ENCODE measurements at regions not wholly inside any gene's neighbourhood (a gene's known extent, or its start where the extent isn't known, plus 50 kb on each side); places are given as distances from the start of the nearest gene placed in this dataset.

DNA sequence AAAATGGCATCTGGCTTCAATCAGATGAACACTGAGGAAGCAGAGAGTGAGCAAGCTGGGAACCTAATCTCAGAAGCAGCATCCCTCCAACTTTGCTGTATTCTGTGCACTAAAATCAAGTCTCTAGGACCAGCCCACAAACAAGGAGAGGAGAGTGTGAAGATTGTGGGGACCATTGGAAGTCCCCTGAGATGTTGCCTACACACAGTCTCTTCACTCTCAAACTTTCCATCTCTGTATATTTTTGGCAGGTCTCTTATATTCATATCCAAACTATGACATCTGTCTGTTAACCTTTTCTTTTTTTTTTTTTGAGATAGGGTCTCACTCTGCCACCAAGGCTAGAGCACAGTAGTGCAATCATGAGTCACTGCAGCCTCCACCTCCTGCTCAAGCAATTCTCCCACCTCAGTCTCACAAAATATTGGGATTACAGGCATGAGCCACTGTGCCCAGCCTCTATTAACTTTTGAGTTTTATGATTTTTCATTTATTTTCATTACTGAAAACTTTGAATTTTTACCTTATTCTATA, 1096.4 kb downstream of the TBC1D22A start:
- no peak for DNase-seq (ENCODE audit: low read depth)

DNA sequence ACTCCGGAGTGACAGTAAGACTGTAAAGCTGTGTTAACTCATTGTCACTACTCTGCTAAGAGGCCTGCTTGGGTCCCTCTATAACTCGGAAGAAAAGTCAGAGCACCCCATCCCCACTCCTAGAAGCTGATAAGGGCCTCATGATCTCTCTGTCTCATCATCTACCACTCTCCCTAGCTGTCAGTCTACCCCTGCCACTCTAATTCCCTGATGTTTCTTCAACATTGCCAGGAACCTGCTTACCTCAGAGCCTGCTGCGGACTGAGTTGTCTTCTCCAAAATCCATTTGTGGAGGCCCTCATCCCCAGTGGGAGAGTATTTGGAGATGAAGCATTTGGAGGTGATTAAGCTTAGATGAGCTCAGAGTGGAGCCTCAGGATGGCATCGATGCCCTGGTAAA, 1092.2 kb downstream of the TBC1D22A start:
- no peak for DNase-seq (ENCODE audit: low read depth)

DNA sequence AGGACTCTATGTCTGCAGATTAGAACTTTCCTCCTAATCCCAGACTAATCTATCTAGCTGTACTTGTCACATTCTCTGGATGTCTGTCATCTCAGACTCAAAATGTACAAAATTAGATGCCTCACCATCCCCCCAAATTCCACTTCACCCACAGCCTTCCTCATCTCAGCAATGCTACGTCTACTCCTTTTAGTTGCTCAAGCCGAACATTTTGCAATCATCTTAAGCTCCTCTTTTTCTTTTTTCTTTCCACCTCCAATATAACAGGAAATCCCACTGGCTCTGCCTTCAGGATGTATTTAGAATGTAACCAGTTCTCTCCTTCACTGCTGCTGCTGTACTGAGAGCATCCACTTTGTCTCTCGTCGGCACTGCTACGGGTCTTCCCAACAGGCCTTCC, 1091.8 kb downstream of the TBC1D22A start:
- DNase-seq (ENCODE audit: low read depth) = no peak

DNA sequence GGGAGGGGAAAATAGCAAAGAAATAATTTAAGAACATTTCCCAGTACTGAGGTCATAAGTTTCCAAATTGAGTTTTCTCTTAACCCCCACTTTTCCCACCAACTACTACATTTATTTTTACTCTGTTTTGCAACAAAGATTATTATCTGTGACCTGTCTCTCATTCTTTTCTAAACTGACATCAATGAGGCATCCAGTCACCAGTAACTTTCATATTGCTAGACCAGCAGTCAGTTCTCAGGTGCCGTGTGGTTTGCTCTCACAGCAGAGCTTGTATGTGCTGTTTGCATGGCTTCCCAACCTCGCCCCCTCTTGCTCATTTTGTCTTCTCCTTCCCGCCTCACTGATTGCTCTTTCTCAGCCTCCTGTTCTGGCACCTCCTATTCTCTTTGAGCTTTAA, 1091.3 kb downstream of the TBC1D22A start:
- no peak for DNase-seq (ENCODE audit: low read depth)

DNA sequence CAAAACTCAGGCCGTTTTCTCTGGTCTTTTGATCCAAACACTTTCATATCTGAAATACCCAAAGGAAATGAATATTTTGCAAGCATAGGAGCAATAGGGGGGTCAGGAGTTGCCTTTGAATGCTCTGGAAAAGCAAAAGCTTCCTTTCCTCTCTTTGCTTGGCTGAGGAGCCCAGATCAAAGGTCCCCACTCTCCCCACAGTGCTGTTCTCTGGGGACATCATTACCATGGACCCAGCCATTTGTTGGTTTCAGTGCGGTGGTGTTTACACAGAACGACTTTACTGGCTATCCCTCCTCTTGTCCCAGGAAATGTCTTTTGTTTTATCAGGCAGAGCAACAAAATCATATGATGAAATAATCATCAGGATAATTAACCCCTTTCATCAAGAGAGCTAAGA, 1089.1 kb downstream of the TBC1D22A start:
- no peak for DNase-seq (ENCODE audit: low read depth)

DNA sequence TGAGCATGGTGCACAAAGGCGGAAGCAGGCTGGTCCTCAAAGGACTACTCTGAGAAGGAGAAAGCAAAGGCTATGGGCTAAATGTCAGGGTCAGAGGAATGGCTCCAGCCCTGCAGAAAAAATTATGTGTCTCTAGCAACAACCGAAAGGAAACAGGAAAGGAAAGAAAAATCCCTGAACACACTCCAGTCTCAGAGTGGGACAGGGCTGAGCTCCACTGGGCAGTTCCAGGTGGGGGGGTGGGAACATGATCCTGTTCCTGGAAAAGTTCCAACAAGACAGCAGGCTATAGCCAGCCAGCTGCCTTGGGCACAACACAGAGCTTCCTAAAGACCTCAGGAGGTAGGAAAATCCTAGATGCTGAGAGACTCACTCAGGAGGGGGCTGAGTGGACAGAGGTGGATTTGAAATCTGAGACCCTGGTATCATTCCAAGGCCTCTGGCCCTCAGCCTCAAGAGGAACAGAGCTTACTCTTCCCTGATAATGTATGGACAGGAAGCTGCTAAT, 1088.2 kb downstream of the TBC1D22A start:
- DNase-seq (ENCODE audit: low read depth) = no peak

DNA sequence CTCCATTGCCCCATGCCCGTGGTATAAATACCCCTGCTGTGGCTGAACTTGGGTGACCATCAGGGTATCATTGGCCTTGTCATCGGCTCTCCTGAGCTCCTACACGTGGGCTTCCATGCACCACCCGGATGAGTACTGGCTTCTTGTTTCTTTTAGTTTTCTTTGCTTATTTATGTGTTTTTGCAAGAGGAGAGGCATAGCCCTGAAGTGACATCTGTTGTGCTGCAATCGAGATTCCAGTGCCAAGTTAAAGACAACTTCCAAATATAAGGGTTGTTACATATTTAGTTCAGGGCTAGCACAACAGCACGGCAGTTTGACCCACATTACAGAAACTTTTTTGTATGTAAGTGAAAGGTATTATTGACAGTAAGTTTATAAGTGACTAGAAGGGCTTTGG, 1087.1 kb downstream of the TBC1D22A start:
- no peak for DNase-seq (ENCODE audit: low read depth)

DNA sequence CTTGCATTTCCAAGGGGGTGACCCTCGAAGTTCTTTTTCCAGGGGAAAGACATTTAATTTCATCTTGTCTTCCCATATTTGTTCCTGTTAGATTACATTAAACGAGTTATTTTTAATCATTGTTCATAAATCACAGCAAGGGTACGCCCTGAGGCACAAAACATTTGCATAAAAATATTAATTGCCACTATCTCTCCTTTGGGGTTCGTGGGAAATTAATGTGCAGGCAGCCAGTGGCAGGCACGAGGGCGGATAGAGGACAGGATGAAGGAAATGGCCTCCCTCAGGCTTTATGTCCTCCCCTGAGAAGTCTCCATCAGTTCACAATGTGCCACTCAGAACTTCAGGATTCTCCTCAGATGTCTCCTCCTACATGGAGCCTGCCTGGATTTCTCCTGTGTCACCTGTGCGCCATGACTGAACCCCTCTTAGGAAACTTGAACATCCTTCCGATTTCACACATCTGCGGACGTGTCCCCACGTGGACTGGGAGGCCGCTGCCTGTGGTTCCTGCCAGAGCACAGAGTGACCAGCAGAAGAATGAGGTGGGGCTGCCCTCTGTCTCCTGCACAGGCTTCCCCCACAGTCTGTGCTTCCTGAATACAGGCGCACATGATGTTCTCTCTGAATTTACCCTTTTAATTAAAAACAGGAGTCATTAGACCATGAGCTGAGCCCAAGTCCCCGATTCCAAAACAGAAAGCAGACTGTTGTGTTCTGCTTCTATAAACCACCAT, 1085.9 kb downstream of the TBC1D22A start:
- no peak for DNase-seq (ENCODE audit: low read depth)

DNA sequence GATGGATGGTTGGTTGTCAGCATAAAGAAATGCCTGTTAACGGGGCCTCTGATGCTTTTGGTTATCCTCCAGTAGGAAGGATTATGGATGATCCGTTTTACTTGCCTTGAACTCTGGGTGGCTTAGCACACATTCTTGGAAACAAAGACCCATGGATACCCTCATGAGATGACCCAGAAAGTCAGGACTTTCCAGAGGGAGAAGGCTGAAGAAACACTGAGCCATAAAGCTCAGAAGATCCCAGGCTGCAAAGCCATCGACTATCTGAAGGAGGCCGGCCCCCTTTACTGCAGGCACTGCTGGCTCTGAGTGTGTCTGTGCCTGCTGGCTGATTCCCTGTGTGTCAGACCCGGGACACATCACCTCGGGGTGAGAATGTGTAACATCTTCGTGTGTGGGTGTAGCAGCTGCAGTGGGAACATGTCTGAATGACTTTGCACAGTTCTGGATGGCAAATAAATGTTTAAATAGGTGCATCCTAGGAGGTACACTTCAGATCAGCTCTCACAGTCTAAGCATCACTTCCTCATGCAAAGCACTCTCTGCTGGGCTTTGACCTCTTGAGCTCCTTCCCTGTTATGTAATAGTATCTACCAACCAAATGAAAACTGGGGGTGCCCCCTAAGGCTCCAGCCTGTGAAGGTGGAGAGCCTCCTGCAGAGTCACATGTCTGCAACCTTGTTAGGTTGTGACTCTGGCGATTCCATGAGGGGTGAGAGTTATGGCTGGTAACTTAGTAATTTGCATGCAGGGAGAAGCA, 1084.9 kb downstream of the TBC1D22A start:
- no peak for DNase-seq (ENCODE audit: low read depth)

DNA sequence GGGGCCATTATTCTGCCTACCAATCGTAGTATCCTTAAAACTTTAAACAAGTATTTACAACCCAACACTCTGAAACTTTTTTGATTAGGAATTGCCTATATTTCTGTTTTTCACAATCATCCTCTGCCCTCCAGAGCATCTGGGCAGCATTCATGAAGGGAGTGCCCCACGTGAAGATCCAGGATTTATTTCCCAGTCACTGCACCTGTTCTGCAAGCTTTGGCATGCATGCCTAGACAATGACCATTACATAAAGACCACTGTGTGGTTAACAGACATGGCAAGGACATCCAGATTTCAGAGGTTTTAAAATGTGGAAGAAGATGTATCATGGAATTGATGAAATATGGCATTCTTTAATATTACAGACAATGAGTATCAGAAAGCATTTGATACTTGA, 1083.8 kb downstream of the TBC1D22A start:
- DNase-seq (ENCODE audit: low read depth) = no peak

DNA sequence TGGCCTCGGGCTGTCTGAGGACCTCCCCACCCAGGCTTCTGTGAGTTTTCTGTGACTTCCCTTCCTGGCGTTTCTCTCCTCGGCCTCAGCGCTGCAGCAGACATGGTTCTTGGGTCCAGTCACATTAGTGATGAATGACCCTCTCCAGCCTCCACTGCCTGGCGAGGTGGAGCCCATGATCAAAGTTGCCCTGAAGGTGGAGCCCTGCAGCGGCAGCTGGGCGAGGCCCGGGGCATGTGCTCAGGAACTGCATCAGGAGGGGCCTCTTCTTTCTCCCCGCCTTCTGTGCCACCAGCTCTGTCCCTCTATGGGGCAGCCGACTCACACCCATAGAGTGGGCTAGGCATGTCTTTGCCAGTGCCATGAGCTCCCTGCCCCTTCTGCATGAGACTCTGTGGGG, 1079.7 kb downstream of the TBC1D22A start:
- DNase-seq (ENCODE audit: low read depth) = no peak

DNA sequence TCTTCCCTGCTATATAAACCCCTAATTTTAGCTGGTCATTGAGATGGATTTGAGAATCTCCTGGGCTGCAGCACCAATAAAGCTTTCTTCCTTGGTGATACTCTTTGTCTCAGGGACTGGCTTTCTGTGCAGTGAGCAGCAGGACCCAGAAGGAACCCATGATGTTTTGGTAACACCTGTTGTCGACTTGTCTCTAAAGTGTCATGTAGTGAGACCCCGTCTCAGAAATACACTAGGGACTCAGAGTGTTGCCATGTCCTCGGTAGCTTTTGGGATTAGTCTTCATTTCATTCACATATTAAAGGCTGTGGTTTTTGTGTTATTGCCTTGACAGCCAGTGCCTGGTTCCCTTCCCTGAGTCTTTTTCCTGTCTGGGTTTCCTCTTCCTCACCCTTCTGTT, 1078.7 kb downstream of the TBC1D22A start:
- DNase-seq (ENCODE audit: low read depth) = no peak

DNA sequence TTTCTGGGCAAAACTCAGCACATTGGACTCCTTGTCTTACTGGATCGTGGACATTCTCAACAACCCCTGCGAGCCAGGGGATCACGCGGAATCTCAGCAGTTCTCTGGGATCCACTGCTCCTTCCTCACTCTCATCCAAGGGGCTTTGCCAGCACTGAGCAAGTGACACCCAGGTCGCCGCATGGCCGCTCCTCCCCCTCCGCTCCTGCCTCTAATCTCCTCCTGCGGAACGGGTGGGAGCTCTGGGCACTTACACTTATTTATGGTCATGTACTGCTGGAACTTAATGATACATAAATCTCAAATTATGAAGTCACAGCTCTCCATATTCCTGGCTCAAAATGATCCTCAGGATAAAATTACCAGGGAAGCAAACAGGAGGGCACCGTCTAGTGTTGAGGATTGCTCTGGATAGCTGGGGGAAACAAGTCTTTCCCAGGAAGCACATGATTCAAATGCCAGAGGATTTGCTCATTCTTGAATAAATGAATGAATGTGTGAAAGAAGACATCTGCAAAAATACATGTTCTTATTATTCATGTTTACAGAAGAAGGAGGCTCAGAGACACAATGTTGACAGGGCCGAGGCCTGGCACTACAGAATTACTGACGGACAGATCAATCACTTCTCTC, 1077.3 kb downstream of the TBC1D22A start:
- DNase-seq (ENCODE audit: low read depth) = no peak

DNA sequence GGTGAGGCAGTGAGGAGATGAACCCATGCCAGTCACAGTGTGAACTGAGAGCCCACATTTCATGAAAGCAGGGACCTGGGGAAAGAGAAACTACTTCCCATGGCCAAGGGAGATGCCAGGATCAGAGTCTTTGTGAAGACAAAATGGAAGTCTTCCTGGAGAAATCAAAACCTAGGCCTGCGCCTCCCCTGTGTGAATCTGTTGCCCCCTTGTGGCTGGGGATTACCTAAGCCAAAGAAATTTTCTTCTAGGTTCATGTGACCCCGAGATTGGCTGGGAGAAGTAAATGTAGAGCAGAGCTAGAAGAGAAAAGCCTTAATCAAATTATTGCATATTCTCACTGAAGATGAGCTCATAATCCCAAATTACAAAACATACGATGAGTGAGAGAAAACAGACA, 1075.3 kb downstream of the TBC1D22A start:
- no peak for DNase-seq (ENCODE audit: low read depth)

DNA sequence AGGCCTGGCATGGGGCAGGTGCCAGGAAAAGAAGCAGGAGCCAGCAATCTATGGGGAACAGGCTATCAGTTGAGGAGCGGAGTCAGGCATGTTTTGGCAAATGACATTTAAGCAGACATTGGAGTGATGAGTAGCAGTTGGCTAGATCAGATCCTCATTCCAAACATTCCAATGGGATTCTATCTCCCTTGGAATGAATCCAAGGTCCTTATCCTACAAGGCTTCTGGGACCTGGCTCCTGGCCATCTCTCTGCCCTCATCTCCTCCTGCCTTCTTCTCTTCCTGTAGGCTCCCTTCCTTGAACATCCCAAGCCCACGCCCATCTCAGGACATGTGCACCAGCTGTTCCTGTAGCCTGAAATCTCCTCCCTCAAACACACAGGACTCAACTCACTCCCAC, 1074.5 kb downstream of the TBC1D22A start:
- no peak for DNase-seq (ENCODE audit: low read depth)

DNA sequence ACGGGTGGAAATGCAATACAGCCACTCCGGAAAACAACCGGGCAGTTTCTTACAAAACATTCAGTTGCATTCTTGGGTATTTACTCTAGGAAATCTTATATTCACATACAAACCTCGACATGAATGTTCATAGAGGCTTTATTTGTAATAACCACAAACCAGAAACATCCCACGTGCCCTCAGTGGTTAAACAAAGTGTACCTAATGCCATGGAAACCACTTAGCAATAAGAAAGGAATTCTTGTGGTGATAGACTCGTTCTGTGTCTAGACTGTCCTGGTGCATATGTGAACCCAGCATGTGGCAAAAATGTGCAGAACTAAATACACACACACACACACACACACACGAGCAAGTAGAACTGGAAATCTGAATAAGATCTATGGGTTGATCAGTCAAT, 1073.3 kb downstream of the TBC1D22A start:
- no peak for DNase-seq (ENCODE audit: low read depth)

DNA sequence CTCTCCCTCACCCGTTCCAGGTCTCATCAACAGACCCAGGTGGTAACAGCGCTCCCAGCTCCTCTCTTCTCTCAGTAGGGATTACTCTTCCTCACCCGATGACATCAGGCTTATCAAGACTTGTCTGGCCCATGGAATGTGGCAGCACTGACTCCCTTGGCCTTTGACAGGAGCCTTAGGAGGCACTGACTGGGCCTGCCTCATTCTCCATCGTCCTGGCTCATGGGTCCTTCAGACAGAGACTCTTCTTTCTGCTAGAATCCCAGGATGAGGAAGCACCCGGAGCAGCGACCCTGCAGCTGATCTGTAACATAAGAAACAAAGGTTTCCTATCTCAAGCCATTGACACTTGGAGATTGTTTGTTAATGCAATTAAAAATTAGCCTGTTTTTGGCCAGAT, 1063.6 kb downstream of the TBC1D22A start:
- no peak for DNase-seq (ENCODE audit: low read depth)

DNA sequence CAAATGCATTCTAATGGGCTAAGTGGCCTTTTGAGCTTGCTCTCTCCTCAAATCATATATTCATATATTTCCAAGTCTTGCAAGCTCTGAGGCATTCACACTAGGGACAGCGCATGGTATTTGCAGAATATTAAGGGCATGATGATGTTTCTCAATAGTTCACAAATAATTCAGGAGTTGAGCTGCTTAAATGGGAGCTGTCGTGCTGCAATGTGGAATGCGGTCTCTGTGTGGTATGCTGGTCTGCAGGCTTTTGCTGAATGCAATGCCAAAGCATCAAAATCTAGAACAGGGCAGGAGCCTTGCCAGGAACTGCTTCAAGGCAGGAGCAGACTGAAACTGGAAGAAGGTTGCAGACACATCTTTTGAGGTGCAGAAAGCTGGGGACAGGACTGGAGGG, 1060.0 kb downstream of the TBC1D22A start:
- DNase-seq (ENCODE audit: low read depth) = no peak

DNA sequence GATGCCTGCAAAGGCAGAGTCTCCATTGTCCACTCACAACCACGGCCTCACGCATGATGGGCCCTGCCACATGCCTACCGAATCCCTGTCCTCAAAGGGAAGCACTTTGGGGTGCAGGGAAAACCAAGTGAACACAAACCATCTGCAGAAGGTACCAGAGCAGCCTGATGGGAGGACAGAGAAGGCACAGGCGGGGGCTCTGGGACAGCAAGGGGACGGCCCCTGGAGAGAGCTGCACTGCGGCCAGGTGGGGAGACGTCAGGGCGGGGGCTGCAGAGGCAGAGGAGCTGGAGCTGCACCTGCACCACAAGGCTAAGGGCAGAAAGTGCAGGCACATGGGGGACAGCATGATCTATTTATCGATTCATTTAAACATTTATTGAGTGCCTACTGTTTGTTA, 1056.0 kb downstream of the TBC1D22A start:
- DNase-seq (ENCODE audit: low read depth) = no peak

DNA sequence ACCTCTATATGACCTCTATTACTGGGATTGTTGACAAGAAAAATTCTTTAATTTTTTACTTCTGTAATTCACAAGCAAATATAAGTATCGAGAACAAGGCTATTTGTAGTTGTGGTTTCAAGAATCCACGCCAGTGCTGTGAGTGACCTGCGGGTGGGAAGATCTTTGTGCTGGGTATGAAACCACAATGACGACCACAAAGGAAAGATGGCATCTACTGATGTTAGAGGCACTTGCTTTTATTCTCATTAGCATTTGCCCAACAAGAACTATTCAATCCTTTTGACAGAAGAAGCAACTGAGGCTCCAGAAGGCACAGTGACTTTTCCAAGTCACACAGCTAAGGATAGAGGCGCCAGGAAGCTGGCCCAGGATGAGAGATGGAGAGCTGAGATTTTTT, 1054.9 kb downstream of the TBC1D22A start:
- no peak for DNase-seq (ENCODE audit: low read depth)

DNA sequence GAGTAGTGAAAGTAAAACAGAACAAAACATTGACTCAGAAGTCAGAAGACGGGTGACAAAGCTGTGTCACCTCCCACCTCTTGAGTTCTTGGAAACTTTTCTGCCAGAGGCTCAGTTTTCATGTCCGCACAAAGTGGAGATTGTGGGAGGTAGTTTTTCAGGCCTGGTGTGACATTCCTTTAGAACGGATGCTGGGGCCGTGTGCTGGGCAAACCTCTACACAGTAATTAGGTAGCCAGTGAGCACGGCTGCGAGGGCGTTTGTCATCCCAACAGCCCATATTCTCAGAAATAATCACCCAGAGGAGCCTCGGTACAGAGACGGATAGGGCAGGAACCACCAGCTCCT, 1054.4 kb downstream of the TBC1D22A start:
- DNase-seq (ENCODE audit: low read depth) = no peak

DNA sequence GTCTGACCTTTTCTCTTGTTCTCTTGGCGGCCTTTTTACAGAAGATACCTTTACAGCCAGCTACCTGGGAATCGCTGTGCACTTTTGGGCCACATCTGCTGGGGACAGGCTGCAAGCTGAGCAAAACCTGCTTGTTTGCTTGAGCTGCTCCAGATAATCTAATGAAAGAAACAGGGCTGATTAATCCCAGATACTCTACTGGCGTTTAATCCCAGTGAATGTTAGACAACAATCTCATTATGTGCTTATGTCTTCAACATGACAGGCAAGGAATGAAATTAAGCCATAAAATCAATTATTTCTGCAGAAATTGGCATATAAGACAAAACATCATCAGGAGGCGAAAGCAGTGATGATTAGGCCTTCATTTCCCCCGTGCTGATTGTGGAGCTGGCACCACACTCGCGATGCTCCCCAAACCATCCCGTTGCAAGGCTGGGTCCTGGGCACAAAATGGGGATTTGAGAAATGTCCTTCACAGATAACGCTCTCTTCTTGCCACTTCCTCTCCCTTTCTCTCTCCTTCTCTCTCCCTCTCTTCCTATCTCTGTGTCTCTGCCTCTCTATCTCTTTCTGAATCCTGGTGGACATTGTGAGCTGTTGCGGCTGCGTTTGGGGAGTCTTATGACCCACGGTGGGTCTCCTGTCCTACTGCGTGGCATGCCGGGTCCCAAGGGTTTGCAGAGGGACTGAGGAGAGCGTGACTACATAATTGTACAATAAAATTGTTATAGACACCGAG, 1053.8 kb downstream of the TBC1D22A start:
- no peak for DNase-seq (ENCODE audit: low read depth)

All from stimulated activated CD8-positive, alpha-beta memory T cell treated with anti-CD3 and anti-CD28 coated beads, Interleukin-12 subunit alpha, Interleukin-12 subunit beta, amount 100 ng/mL, for 4 hours (primary cell).